ENCODE measurements at regions not wholly inside any gene's neighbourhood (a gene's known extent, or its start where the extent isn't known, plus 50 kb on each side); places are given as distances from the start of the nearest gene placed in this dataset.
A peak's percentile ranks its signal among the peaks of the same experiment; 100 is the strongest.

DNA sequence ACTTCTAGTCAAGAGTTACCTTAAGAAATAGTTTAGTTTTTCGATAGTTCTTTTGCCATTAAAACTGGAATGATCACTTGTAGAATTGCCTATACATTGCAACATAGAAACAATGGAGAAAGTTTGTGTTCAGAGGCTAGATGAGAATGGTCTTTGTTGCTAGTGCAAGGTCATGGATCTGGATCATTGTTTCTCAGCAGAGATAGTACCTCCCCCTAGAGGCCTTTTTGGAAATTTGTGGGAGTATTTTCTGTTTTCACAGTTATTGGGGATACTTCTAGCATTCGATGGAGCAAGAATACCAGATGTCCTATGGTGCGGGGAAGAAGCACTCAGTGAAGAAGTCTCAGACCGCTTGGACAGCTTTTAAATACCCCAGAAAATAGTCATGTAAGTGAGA lies 138.8 kb upstream of the HMGA2 start:
- Histone ChIP-seq H3K9ac (ENCODE audit: low read length) (no peak overlapping the region), H3K27ac (ENCODE audit: low read depth, low read length) (no peak overlapping the region), H3K4me3 (replicated peaks in 1 of 2; ENCODE audit: low read depth in 1 of 2, low read length in 2 of 2) (no peak overlapping the region), H3K9me3 (ENCODE audit: control insufficient read depth in 1 of 2, insufficient read depth in 1 of 2, low read depth in 1 of 2, low read length in 2 of 2) (no peaks in the 10 kb centered on the region), H3K27me3 (ENCODE audit: insufficient read depth, low read length) (no peaks in the 10 kb centered on the region), H3K4me1 (ENCODE audit: control insufficient read depth in 1 of 2, insufficient read depth in 2 of 2, low read length in 2 of 2) (peaks cover 0 to 16% of the 10 kb centered on the region in 2 experiments; a peak in 2 of 4 replicates), H3K9me2 (ENCODE audit: insufficient read depth) (no peaks in the 10 kb centered on the region), H3K79me2 (ENCODE audit: insufficient read depth, low read length) (no peaks in the 10 kb centered on the region), H2AFZ (ENCODE audit: low read depth, low read length, poor library complexity, severe bottlenecking) (peak overlapping the region; percentile 93), H3K36me3 (ENCODE audit: control insufficient read depth in 1 of 2, insufficient read depth in 2 of 2, low read length in 2 of 2) (no peaks in the 10 kb centered on the region), H4K20me1 (ENCODE audit: insufficient read depth) (no peaks in the 10 kb centered on the region), H3K4me2 (ENCODE audit: low read length) (no peak overlapping the region)
- BruUV-seq (replicated peaks): no TSS peak
- ChIA-PET CTCF (no interaction called here), POLR2A (interaction anchor here (1.6 kb wide), 1 partner anchor 84 kb away, joined by 3 read pairs; no protein-coding TSS in a partner anchor), RAD21 (ENCODE audit: low non-redundant PET in 1 of 2, low total read pairs in 2 of 2, uncharacterized antibody in 2 of 2, unreplicated experiment in 2 of 2) (no interaction called here)
- ATAC-seq (peak; percentile 78), DNase-seq (ENCODE audit: low read depth, low spot score) (peak; percentile 29)
- intact Hi-C loops (cut with micrococcal nuclease): no loop called here
- TF ChIP-seq POLR2A (IDR thresholded peaks at IDR 0.05; ENCODE audit: borderline replicate concordance, extremely low read depth, insufficient read depth, insufficient read length) (no peak), SIN3A (IDR thresholded peaks at IDR 0.05; ENCODE audit: low read depth) (no peak), POLR2AphosphoS5 (IDR thresholded peaks at IDR 0.05; ENCODE audit: low read depth, low read length) (no peak), RAD21 (IDR thresholded peaks at IDR 0.05; ENCODE audit: low read depth) (peak; percentile 61), CEBPB (IDR thresholded peaks at IDR 0.05; ENCODE audit: low read depth) (peak; percentile 16; the same call in 1 of the 2 replicates), CBX3 (IDR thresholded peaks at IDR 0.05; ENCODE audit: low read depth) (0 out of 2 replicates have a peak, but pooled peaks have one; percentile 28), SRF (IDR thresholded peaks at IDR 0.05; ENCODE audit: low read depth) (no peak), ELF1 (IDR thresholded peaks at IDR 0.05; ENCODE audit: borderline replicate concordance, low read depth) (no peak), YY1 (IDR thresholded peaks at IDR 0.05; ENCODE audit: extremely low read depth, insufficient replicate concordance, low read depth, low read length) (no peak), EGR1 (IDR thresholded peaks at IDR 0.05; ENCODE audit: low read depth) (0 out of 2 replicates have a peak, but pooled peaks have one; percentile 17), ZNF274 (IDR thresholded peaks at IDR 0.05; ENCODE audit: low read depth, low read length) (no peak), EZH2phosphoT487 (IDR thresholded peaks at IDR 0.05; ENCODE audit: borderline replicate concordance) (no peak), REST (IDR thresholded peaks at IDR 0.05; ENCODE audit: low read depth) (no peak), FOSL1 (IDR thresholded peaks at IDR 0.05; ENCODE audit: low read depth) (no peak), TCF7L2 (IDR thresholded peaks at IDR 0.05; ENCODE audit: borderline replicate concordance, extremely low read depth, insufficient read depth, insufficient read length) (no peak), ZBTB33 (IDR thresholded peaks at IDR 0.05; ENCODE audit: extremely low read depth, insufficient replicate concordance, low read length) (no peak), ZFX (IDR thresholded peaks at IDR 0.05) (no peak), EZH2 (IDR thresholded peaks at IDR 0.05) (no peak), JUND (IDR thresholded peaks at IDR 0.05) (no peak), SP1 (IDR thresholded peaks at IDR 0.05; ENCODE audit: low read depth) (no peak)
- TF ChIP-seq, protein P1, sequence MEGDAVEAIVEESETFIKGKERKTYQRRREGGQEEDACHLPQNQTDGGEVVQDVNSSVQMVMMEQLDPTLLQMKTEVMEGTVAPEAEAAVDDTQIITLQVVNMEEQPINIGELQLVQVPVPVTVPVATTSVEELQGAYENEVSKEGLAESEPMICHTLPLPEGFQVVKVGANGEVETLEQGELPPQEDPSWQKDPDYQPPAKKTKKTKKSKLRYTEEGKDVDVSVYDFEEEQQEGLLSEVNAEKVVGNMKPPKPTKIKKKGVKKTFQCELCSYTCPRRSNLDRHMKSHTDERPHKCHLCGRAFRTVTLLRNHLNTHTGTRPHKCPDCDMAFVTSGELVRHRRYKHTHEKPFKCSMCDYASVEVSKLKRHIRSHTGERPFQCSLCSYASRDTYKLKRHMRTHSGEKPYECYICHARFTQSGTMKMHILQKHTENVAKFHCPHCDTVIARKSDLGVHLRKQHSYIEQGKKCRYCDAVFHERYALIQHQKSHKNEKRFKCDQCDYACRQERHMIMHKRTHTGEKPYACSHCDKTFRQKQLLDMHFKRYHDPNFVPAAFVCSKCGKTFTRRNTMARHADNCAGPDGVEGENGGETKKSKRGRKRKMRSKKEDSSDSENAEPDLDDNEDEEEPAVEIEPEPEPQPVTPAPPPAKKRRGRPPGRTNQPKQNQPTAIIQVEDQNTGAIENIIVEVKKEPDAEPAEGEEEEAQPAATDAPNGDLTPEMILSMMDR (IDR thresholded peaks at IDR 0.05 in 2 of 3, conservative IDR thresholded peaks at IDR 0.05 in 1 of 3; ENCODE audit: borderline replicate concordance in 1 of 3, insufficient read depth in 1 of 3, low read depth in 2 of 3, low read length in 2 of 3): peak; percentile 25 to 61 (median 52); a peak in 5 of 6 replicates
- TF ChIP-seq, protein P2, sequence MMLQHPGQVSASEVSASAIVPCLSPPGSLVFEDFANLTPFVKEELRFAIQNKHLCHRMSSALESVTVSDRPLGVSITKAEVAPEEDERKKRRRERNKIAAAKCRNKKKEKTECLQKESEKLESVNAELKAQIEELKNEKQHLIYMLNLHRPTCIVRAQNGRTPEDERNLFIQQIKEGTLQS (IDR thresholded peaks at IDR 0.05): no peak

All from HCT116 (cell line).